ENCODE measurements at regions not wholly inside any gene's neighbourhood (a gene's known extent, or its start where the extent isn't known, plus 50 kb on each side); places are given as distances from the start of the nearest gene placed in this dataset.
"Not testable (repeated sequence)": the region's sequence is repeated elsewhere in the genome, so short reads cannot be mapped to it uniquely, and the experiment has no call there.

- intact Hi-C loops (cut with DNase I), result no loop called here
- ATAC-seq (ENCODE audit: poor library complexity), result no peak
- DNase-seq, result no peak
Measured at GRCh38 chr3:28012830-28013229, 228.6 kb upstream of the CMC1 start.

GRCh38 chr3:28013864-28014473, 227.4 kb upstream of the CMC1 start:
- DNase-seq (no peak), ATAC-seq (ENCODE audit: poor library complexity) (no peak)
- intact Hi-C loops (cut with DNase I), result no loop called here

GRCh38 chr3:28018925-28019718, 222.3 kb upstream of the CMC1 start:
- ATAC-seq (ENCODE audit: poor library complexity), result no peak
- intact Hi-C loops (cut with DNase I), result no loop called here

GRCh38 chr3:28019740-28020139, 221.7 kb upstream of the CMC1 start:
- intact Hi-C loops (cut with DNase I), result no loop called here
- DNase-seq (no peak), ATAC-seq (ENCODE audit: poor library complexity) (no peak)

More at GRCh38 chr3:28018925-28019718, 222.3 kb upstream of the CMC1 start:
- no peak for DNase-seq

- DNase-seq (no peak), ATAC-seq (ENCODE audit: poor library complexity) (no peak)
- intact Hi-C loops (cut with DNase I), result no loop called here
Measured at GRCh38 chr3:28022916-28023315, 218.5 kb upstream of the CMC1 start.

- intact Hi-C loops (cut with DNase I), result no loop called here
- ATAC-seq (ENCODE audit: poor library complexity) (no peak), DNase-seq (no peak)
Measured at GRCh38 chr3:28028554-28028953, 212.9 kb upstream of the CMC1 start.

- intact Hi-C loops (cut with DNase I), result no loop called here
- ATAC-seq (ENCODE audit: poor library complexity) (no peak), DNase-seq (no peak)
Measured at GRCh38 chr3:28033059-28033784, 208.2 kb upstream of the CMC1 start.

GRCh38 chr3:28036599-28037575, 204.5 kb upstream of the CMC1 start:
- DNase-seq, result no peak
- intact Hi-C loops (cut with DNase I), result no loop called here
- ATAC-seq (ENCODE audit: poor library complexity), result no peak

GRCh38 chr3:28039234-28039633, 202.2 kb upstream of the CMC1 start:
- DNase-seq (no peak), ATAC-seq (ENCODE audit: poor library complexity) (no peak)
- intact Hi-C loops (cut with DNase I), result no loop called here

GRCh38 chr3:28039829-28040228, 201.6 kb upstream of the CMC1 start:
- DNase-seq, result no peak
- intact Hi-C loops (cut with DNase I), result no loop called here
- ATAC-seq (ENCODE audit: poor library complexity), result no peak

- intact Hi-C loops (cut with DNase I), result no loop called here
- DNase-seq, result no peak
- no peak for ATAC-seq (ENCODE audit: poor library complexity)
Measured at GRCh38 chr3:28042095-28042635, 199.3 kb upstream of the CMC1 start.

- DNase-seq (no peak), ATAC-seq (ENCODE audit: poor library complexity) (no peak)
- intact Hi-C loops (cut with DNase I), result no loop called here
Measured at GRCh38 chr3:28042707-28043106, 198.7 kb upstream of the CMC1 start.

GRCh38 chr3:28050120-28050519, 191.3 kb upstream of the CMC1 start:
- intact Hi-C loops (cut with DNase I), result no loop called here
- no peak for ATAC-seq (ENCODE audit: poor library complexity)
- DNase-seq, result no peak

- ATAC-seq (ENCODE audit: poor library complexity) (no peak), DNase-seq (no peak)
- intact Hi-C loops (cut with DNase I), result no loop called here
Measured at GRCh38 chr3:28050885-28051284, 190.5 kb upstream of the CMC1 start.

GRCh38 chr3:28053759-28054158, 187.7 kb upstream of the CMC1 start:
- DNase-seq (no peak), ATAC-seq (ENCODE audit: poor library complexity) (no peak)
- intact Hi-C loops (cut with DNase I), result no loop called here

GRCh38 chr3:28056806-28057205, 184.6 kb upstream of the CMC1 start:
- intact Hi-C loops (cut with DNase I), result no loop called here
- ATAC-seq (ENCODE audit: poor library complexity), result no peak
- no peak for DNase-seq

- DNase-seq (no peak), ATAC-seq (ENCODE audit: poor library complexity) (no peak)
Measured at GRCh38 chr3:28057539-28057938, 183.9 kb upstream of the CMC1 start.

GRCh38 chr3:28059199-28059598, 182.2 kb upstream of the CMC1 start:
- DNase-seq; ATAC-seq (ENCODE audit: poor library complexity); intact Hi-C loops (cut with DNase I): not testable (repeated sequence)

More at GRCh38 chr3:28057539-28057938, 183.9 kb upstream of the CMC1 start:
- intact Hi-C loops (cut with DNase I), result no loop called here
